B cell (primary cell): ENCODE measurements at regions not wholly inside any gene's neighbourhood (a gene's known extent, or its start where the extent isn't known, plus 50 kb on each side); places are given as distances from the start of the nearest gene placed in this dataset.

Experiments
- ATAC-seq: fragments of 200-7000 bp; cut with Tn5 transposase; one replicate; pipeline ENCODE4 v1.10.0; 2021; ENCODE audit warnings: low read depth, mild to moderate bottlenecking, moderate number of reproducible peaks, moderate library complexity
- CTCF ChIA-PET: fragments of 350-600 bp; sonication (Branson Sonifier 250); formaldehyde crosslinking; loops from one replicate; lab custom pipeline; 2021; ENCODE audit warnings: antibody characterized with exemption, inconsistent platforms; lab: Charles Lee
- POLR2A ChIA-PET: fragments of 350-600 bp; sonication (Branson Sonifier 250); formaldehyde crosslinking; loops from one replicate; lab custom pipeline; 2021; ENCODE audit warnings: antibody characterized with exemption; lab: Charles Lee
- DNase-seq: peaks from one replicate; pipeline ENCODE4 v3.0.0; 2013
- H2AFZ ChIP-seq: 2 replicates; pipeline ENCODE4 v1.6.1; 2012; ENCODE audit warnings: mild to moderate bottlenecking, low read depth, low read length; ENCODE audit not compliant: insufficient read depth, poor library complexity, severe bottlenecking
- H3K27ac ChIP-seq, 2 donors: 1 replicate in 1 of 2; 2 replicates in 1 of 2; pipeline ENCODE4 v1.5.1; 2012 to 2013; ENCODE audit warnings: low read length in 2 of 2, mild to moderate bottlenecking in 2 of 2, moderate library complexity in 1 of 2
- H3K27me3 ChIP-seq, 4 experiments: fragments of 200-600 bp in 1 of 4; sonication (generic) in 1 of 4; replicated peaks in 1 of 4; 1 replicate in 2 of 4; 2 replicates in 2 of 4; pipeline versions ENCODE4 v1.6.1 to v1.7.0; 2013 to 2016; ENCODE audit warnings: low read length in 3 of 4, mild to moderate bottlenecking in 2 of 4, mixed read lengths in 1 of 4, moderate library complexity in 1 of 4; ENCODE audit not compliant: insufficient read depth in 4 of 4, control insufficient read depth in 3 of 4; ENCODE audit errors: control extremely low read depth in 1 of 4
- H3K36me3 ChIP-seq, 2 experiments: replicated peaks in 1 of 2; 1 replicate in 1 of 2; 2 replicates in 1 of 2; pipeline versions ENCODE4 v1.6.1 to v1.7.1; 2013; ENCODE audit warnings: low read length in 1 of 2; ENCODE audit not compliant: insufficient read depth in 2 of 2, control insufficient read depth in 1 of 2; ENCODE audit errors: control extremely low read depth in 1 of 2, extremely low read depth in 1 of 2
- H3K4me1 ChIP-seq, 2 donors: fragments of 200-600 bp in 1 of 2; sonication (generic) in 1 of 2; 1 replicate in 1 of 2; 2 replicates in 1 of 2; pipeline versions ENCODE4 v1.5.1 to v1.6.1; 2013 to 2017; ENCODE audit warnings: low read length in 2 of 2; ENCODE audit not compliant: control insufficient read depth in 2 of 2, insufficient read depth in 2 of 2
- H3K4me2 ChIP-seq: replicated peaks from 2 replicates; pipeline ENCODE3; 2012; ENCODE audit warnings: mild to moderate bottlenecking, low read depth, low read length; ENCODE audit not compliant: poor library complexity, severe bottlenecking
- H3K4me3 ChIP-seq, 5 experiments: fragments of 200-600 bp in 1 of 5; sonication (generic) in 1 of 5; 1 replicate in 3 of 5; 2 replicates in 2 of 5; pipeline versions ENCODE4 v1.5.1 to v1.7.0; 2011 to 2016; ENCODE audit warnings: low read length in 4 of 5, mild to moderate bottlenecking in 4 of 5, low read depth in 2 of 5, control low read depth in 1 of 5, moderate library complexity in 1 of 5; ENCODE audit not compliant: insufficient read depth in 1 of 5; ENCODE audit errors: control extremely low read depth in 1 of 5, extremely low read depth in 1 of 5
- H3K79me2 ChIP-seq: fragments of 200-600 bp; sonication (generic); one replicate; pipeline ENCODE4 v1.6.0; 2016; ENCODE audit warnings: low read length; ENCODE audit not compliant: control insufficient read depth, insufficient read depth
- H3K9ac ChIP-seq: fragments of 200-600 bp; sonication (generic); 2 replicates; pipeline ENCODE4 v1.6.1; 2017; ENCODE audit warnings: mild to moderate bottlenecking, low read length, moderate library complexity
- H3K9me3 ChIP-seq, 3 donors: one replicate each; pipeline versions ENCODE4 v1.6.1 to v1.7.1; 2013; ENCODE audit warnings: low read length in 2 of 3; ENCODE audit not compliant: control insufficient read depth in 2 of 3, insufficient read depth in 1 of 3; ENCODE audit errors: control extremely low read depth in 1 of 3
- H4K20me1 ChIP-seq: 2 replicates; pipeline ENCODE4 v1.6.0; 2012; ENCODE audit warnings: mild to moderate bottlenecking, low read length; ENCODE audit not compliant: insufficient read depth, control insufficient read depth, poor library complexity, severe bottlenecking
- H3K27ac Mint-ChIP-seq: one replicate; pipeline ENCODE4 v1.8.0; 2021; ENCODE audit warnings: mixed read lengths
- H3K27me3 Mint-ChIP-seq: one replicate; pipeline ENCODE4 v1.8.0; 2021; ENCODE audit warnings: mixed read lengths
- H3K4me1 Mint-ChIP-seq: one replicate; pipeline ENCODE4 v1.8.0; 2021; ENCODE audit warnings: mixed read lengths
- H3K4me3 Mint-ChIP-seq: one replicate; pipeline ENCODE4 v1.8.0; 2021; ENCODE audit warnings: mixed read lengths
- H3K9me3 Mint-ChIP-seq: one replicate; pipeline ENCODE4 v1.8.0; 2022; ENCODE audit warnings: mixed read lengths; ENCODE audit not compliant: insufficient read depth
- EZH2 ChIP-seq: IDR thresholded peaks from 2 replicates; pipeline ENCODE4 v1.6.1; 2012; ENCODE audit warnings: borderline replicate concordance, low read depth, mild to moderate bottlenecking, moderate library complexity, low read length; ENCODE audit not compliant: insufficient read depth, poor library complexity, severe bottlenecking
- WGBS: methylation state at CpG from one replicate; pipeline ENCODE4 v1.1.5; 2013; ENCODE audit warnings: missing lambda C conversion rate; ENCODE audit not compliant: insufficient coverage; 5-methylcytosine and 5-hydroxymethylcytosine counted together
- intact Hi-C: fragments of 100-400 bp; cut with micrococcal nuclease; formaldehyde crosslinking; loops from one replicate; pipeline ENCODE4 v1.10.0; 2022
- TF ChIP-seq, protein P1 (sequence below): fragments of 200-600 bp; IDR thresholded peaks from one replicate; pipeline ENCODE4 v1.8.0; 2022; ENCODE audit warnings: antibody characterized with exemption, mild to moderate bottlenecking

DNA sequence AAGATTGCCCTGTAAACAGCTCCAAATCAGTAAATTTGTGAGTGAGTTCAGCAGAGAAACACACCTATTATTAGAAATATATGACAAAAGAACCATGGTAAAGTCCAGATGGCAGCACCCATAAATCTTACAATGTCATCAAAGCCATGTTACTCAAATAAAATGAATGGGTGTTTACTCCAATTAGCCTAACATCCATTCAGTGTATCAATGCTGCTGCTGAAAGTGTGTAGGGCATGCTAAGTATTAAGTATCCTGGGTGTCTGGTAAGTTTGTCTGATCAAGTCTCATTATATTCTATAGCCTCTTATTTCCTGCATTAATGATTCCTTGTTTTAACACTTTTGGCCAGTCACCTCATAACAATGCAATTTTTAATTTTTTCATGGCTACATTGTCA lies 185.5 kb upstream of the STEAP4 start:
- no peaks in the 10 kb centered on the region for H3K9me3 Mint-ChIP-seq
- no peak overlapping the region for H3K4me2 ChIP-seq
- H3K9me3 ChIP-seq: no peaks in the 10 kb centered on the region
- intact Hi-C loops: no loop called here
- no peak for TF ChIP-seq EZH2
- TF ChIP-seq, protein P1, sequence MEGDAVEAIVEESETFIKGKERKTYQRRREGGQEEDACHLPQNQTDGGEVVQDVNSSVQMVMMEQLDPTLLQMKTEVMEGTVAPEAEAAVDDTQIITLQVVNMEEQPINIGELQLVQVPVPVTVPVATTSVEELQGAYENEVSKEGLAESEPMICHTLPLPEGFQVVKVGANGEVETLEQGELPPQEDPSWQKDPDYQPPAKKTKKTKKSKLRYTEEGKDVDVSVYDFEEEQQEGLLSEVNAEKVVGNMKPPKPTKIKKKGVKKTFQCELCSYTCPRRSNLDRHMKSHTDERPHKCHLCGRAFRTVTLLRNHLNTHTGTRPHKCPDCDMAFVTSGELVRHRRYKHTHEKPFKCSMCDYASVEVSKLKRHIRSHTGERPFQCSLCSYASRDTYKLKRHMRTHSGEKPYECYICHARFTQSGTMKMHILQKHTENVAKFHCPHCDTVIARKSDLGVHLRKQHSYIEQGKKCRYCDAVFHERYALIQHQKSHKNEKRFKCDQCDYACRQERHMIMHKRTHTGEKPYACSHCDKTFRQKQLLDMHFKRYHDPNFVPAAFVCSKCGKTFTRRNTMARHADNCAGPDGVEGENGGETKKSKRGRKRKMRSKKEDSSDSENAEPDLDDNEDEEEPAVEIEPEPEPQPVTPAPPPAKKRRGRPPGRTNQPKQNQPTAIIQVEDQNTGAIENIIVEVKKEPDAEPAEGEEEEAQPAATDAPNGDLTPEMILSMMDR: no peak
- H3K27me3 Mint-ChIP-seq: no peaks in the 10 kb centered on the region
- no peak for ATAC-seq
- H3K27me3 ChIP-seq: no peaks in the 10 kb centered on the region
- no peak overlapping the region for H3K27ac Mint-ChIP-seq
- no peak overlapping the region for H3K4me3 ChIP-seq
- H3K79me2 ChIP-seq: no peaks in the 10 kb centered on the region
- H4K20me1 ChIP-seq: no peaks in the 10 kb centered on the region
- H2AFZ ChIP-seq: no peak overlapping the region
- no peaks in the 10 kb centered on the region for H3K4me1 Mint-ChIP-seq
- H3K27ac ChIP-seq: no peak overlapping the region
- no peaks in the 10 kb centered on the region for H3K36me3 ChIP-seq
- no peak overlapping the region for H3K4me3 Mint-ChIP-seq
- POLR2A ChIA-PET: no interaction called here
- no peak overlapping the region for H3K9ac ChIP-seq
- no peaks in the 10 kb centered on the region for H3K4me1 ChIP-seq
- CTCF ChIA-PET: no interaction called here
- DNase-seq: no peak

DNA sequence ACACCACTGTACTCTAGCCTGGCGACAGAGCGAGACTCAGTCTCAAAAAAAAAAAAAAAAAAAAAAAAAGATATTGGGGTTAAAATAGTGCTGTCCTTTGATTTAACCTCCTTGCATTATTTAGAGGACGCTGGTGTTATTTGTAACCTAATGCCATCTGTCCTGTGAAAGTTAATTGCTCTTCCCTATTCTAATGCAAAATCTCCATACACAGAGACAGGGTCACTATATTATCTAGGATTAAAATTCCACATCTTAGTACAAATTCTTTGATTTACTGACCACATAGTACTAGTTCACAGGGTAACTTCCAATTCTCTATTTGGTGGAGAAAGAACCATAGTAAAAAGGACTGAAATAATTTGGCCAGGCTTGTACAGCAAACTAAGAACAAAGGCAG lies 184.2 kb upstream of the STEAP4 start:
- WGBS: no CpG with 5 or more reads among the region's 3 CpGs
- DNase-seq (no peak), ATAC-seq (no peak)
- no peak overlapping the region for H3K4me3 ChIP-seq
- H3K27ac ChIP-seq: no peak overlapping the region
- Mint-ChIP-seq H3K9me3 (no peaks in the 10 kb centered on the region), H3K27me3 (no peaks in the 10 kb centered on the region), H3K4me3 (no peak overlapping the region), H3K4me1 (no peaks in the 10 kb centered on the region), H3K27ac (no peak overlapping the region)
- H3K36me3 ChIP-seq: no peaks in the 10 kb centered on the region
- no peaks in the 10 kb centered on the region for H3K4me1 ChIP-seq
- no peak for TF ChIP-seq EZH2
- TF ChIP-seq, protein P1: no peak
- POLR2A ChIA-PET: no interaction called here
- H3K27me3 ChIP-seq: no peaks in the 10 kb centered on the region
- no peaks in the 10 kb centered on the region for H3K79me2 ChIP-seq
- H2AFZ ChIP-seq: no peak overlapping the region
- no peaks in the 10 kb centered on the region for H4K20me1 ChIP-seq
- H3K9ac ChIP-seq: no peak overlapping the region
- CTCF ChIA-PET: no interaction called here
- no peak overlapping the region for H3K4me2 ChIP-seq
- no peaks in the 10 kb centered on the region for H3K9me3 ChIP-seq
- intact Hi-C loops: no loop called here
